SK-N-SH treated with all-trans-retinoic acid at 6 μM for 48 hours (cell line): ENCODE measurements at regions not wholly inside any gene's neighbourhood (a gene's known extent, or its start where the extent isn't known, plus 50 kb on each side); places are given as distances from the start of the nearest gene placed in this dataset.

Experiments
- BACH2 ChIP-seq: fragments of 250-450 bp; sonication (Bioruptor Pico); IDR thresholded peaks from 2 replicates; pipeline ENCODE4 v1.9.0; 2021; ENCODE audit warnings: mild to moderate bottlenecking, borderline replicate concordance
- CSDC2 ChIP-seq: fragments of 250-450 bp; sonication (Bioruptor Pico); IDR thresholded peaks from 2 replicates; pipeline ENCODE4 v1.5.0; 2020; ENCODE audit warnings: mild to moderate bottlenecking, moderate library complexity
- ESRRG ChIP-seq: fragments of 250-450 bp; sonication (Bioruptor Pico); IDR thresholded peaks from 2 replicates; pipeline ENCODE4 v1.6.1; 2021; ENCODE audit warnings: mild to moderate bottlenecking
- OSR1 ChIP-seq: fragments of 250-450 bp; sonication (Bioruptor Pico); IDR thresholded peaks from 2 replicates; pipeline ENCODE4 v1.8.0; 2022; ENCODE audit warnings: moderate library complexity, mild to moderate bottlenecking, inconsistent platforms
- RARB ChIP-seq: fragments of 250-450 bp; sonication (Bioruptor Pico); IDR thresholded peaks from 2 replicates; pipeline ENCODE4 v1.8.0; 2021; ENCODE audit warnings: mild to moderate bottlenecking, moderate library complexity
- SNAI2 ChIP-seq: fragments of 250-450 bp; sonication (Bioruptor Pico); IDR thresholded peaks from 2 replicates; pipeline ENCODE4 v1.5.0; 2020; ENCODE audit warnings: mild to moderate bottlenecking, moderate library complexity
- TOX ChIP-seq: fragments of 250-450 bp; sonication (Bioruptor Pico); IDR thresholded peaks from 2 replicates; pipeline ENCODE4 v1.8.0; 2021; ENCODE audit warnings: mild to moderate bottlenecking, moderate library complexity, borderline replicate concordance
- TSHZ2 ChIP-seq: fragments of 250-450 bp; sonication (Bioruptor Pico); IDR thresholded peaks from 2 replicates; pipeline ENCODE4 v1.5.0; 2020; ENCODE audit warnings: mild to moderate bottlenecking, moderate library complexity
- ZC3H10 ChIP-seq: fragments of 250-450 bp; sonication (Bioruptor Pico); IDR thresholded peaks from 2 replicates; pipeline ENCODE4 v1.5.1; 2021; ENCODE audit warnings: mild to moderate bottlenecking, moderate library complexity
- ZFP3 ChIP-seq: fragments of 250-450 bp; sonication (Bioruptor Pico); IDR thresholded peaks from 2 replicates; pipeline ENCODE4 v1.5.0; 2020; ENCODE audit warnings: mild to moderate bottlenecking, moderate library complexity
- ZFP30 ChIP-seq: fragments of 450-650 bp; formaldehyde crosslinking; IDR thresholded peaks from 2 replicates; pipeline ENCODE4 v1.5.0; 2022; ENCODE audit warnings: mild to moderate bottlenecking, moderate library complexity
- ZNF70 ChIP-seq: fragments of 450-650 bp; formaldehyde crosslinking; IDR thresholded peaks from 2 replicates; pipeline ENCODE4 v1.5.0; 2020; ENCODE audit warnings: mild to moderate bottlenecking, moderate library complexity
- ZNF8 ChIP-seq: fragments of 450-650 bp; formaldehyde crosslinking; IDR thresholded peaks from 2 replicates; pipeline ENCODE4 v1.5.0; 2020; ENCODE audit warnings: mild to moderate bottlenecking, moderate library complexity

DNA sequence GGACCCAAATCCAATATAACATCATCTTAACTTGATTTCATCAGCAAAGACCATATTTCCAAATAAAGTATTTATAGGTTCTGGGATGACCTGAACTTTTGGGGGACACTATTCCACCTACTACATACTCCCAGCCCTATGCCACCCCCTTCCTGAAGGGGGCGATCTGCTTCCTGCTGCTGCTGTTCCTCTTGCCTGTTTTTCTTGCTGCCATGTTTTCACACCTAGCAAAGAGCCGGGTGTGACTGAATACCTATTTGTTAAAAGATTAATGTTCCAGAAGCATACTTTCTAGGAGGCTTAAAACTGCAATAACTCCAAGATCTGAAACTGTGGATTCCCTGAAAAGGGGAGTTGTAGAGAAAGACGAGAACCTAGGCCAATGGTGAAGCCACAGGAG lies 89.7 kb downstream of the ICOS start:
- TF ChIP-seq BACH2 (CRISPR knock-in tag) (no peak), CSDC2 (CRISPR knock-in tag) (no peak), TSHZ2 (no peak), ZC3H10 (CRISPR knock-in tag) (no peak), ESRRG (CRISPR knock-in tag) (no peak), SNAI2 (CRISPR knock-in tag) (no peak), ZNF8 (no peak), ZFP30 (CRISPR knock-in tag) (no peak), RARB (no peak), ZFP3 (CRISPR knock-in tag) (no peak), OSR1 (CRISPR knock-in tag) (no peak), ZNF70 (CRISPR knock-in tag) (no peak), TOX (CRISPR knock-in tag) (no peak)
